HG03175 (cell line): ENCODE measurements at regions not wholly inside any gene's neighbourhood (a gene's known extent, or its start where the extent isn't known, plus 50 kb on each side); places are given as distances from the start of the nearest gene placed in this dataset.

ENCODE experiments used
- ATAC-seq: cut with Tn5 transposase; IDR thresholded peaks from one replicate; pipeline ENCODE4 v1.9.1; 2021; ENCODE audit warnings: mild to moderate bottlenecking, moderate library complexity; ENCODE audit not compliant: unreplicated experiment

- ATAC-seq = no peak
Measured at GRCh38 chr7:24178811-24179570, 105.0 kb upstream of the NPY start.

- ATAC-seq = no peak
Measured at GRCh38 chr7:24191362-24191761, 92.6 kb upstream of the NPY start.

DNA sequence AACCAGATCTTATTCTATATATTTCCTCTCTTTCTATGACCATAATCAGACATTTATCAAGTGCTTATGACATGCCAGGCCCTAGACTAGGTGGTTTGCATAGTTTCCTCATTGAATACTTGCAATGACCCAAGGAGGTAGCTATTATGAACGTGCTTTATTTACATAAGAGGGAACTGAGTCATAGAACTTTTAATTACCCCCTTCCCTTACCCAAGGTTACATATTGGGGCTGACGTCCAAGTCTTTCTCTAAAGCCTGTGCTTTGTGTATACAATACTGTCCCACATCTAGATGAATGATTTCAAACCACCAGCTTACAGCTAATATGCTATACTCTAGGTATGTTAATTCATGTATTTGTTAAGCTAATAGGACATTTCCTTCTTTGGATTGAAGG lies 91.9 kb upstream of the NPY start:
- ATAC-seq = no peak

DNA sequence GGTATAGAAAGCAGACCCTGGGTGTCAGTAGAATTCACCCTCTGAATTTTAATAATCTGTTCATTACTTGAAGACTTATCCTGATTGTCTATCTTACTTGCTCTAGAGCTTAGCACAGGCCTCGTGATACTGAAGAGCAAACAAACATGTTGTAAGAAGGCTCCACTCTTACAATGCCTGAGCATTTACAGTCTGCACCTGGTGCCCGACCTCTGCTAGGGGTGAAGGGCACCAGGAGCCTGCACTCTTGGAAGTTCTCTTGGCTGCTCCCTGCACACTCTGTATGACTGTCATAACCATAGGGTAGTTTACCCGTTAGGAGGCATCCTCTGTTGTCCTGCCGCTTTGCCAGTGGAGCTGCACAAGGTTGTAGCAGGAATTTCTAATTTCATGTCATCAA lies 91.3 kb upstream of the NPY start:
- ATAC-seq = no peak

DNA sequence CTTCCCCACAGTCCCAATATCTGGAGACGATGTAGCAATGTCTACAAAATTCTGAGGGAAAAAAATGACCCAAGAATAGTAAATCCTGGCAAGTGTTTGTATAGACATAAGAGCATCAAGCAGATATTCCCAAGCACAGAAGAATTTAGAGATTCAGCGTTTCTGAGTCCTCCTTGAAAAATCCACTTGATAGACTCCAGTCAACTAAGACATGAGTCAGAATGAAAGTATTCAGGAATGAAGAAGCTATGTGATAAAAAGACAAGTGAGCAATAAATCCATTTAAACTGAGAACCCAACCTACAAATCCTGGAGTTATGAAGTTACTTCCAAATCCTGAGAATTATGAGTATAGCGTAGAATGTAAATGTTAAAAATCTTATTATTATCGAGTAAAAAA lies 86.1 kb upstream of the NPY start:
- no peak for ATAC-seq

DNA sequence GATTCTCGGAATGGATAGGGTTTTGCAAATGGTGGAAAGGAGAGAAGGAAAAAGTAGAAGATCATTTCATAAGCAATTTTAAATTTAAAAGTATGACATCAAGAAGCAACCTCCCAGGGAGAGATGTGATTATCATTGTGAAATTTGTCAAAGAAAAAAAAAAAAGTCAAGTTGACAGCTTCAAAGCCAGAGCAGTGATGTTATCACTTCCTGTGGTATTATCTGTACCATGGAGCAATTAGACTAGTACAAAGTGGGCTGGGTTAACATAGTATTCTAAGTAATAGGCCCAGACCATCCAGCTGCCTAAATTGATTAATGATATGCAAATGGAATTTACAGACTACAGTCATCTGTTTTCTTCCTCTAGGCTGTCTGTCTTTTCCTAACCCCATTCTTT lies 84.0 kb upstream of the NPY start:
- no peak for ATAC-seq

- ATAC-seq = no peak
Measured at GRCh38 chr7:24200407-24200966, 83.5 kb upstream of the NPY start.

DNA sequence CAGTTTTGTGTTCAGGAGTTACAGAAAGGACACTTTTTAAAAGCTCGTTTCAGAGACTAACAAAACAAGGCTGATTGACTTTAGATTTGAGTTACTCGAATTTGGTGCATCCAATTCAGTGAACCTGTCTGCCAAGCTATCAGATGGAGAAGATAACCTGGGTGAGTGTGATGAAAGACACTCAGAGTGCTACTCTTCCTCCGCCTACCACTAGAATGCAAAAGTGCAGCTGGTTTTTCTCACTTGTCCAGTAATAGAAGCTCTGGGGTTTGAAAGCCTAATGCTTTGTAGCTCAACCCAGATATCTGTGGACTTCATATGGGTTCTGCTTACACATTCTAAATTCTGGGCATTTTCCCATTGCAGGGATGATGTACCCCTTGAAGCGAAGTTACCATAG lies 82.8 kb upstream of the NPY start:
- ATAC-seq = no peak

GRCh38 chr7:24212073-24212472 lies 71.9 kb upstream of the NPY start:
- no peak for ATAC-seq

DNA sequence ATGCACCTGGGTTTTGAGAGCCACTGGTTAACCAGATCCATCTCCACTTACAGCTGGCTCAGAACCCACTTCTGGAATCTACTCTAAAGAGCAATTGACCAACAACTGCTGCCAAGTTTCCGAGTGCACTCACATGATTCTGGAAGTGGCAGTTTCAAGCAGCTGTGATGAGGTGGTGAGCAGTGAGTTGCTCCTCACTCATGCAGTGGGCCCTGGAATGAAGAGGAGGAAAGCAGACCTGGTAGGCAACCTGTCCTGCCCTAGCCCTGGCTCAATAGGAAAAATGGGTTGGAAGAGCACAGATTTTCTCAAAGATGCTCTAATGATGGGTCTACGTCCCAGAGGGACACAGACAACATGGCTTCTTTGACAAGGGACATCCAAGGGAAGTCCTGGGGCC lies 70.7 kb upstream of the NPY start:
- ATAC-seq = no peak

GRCh38 chr7:24214670-24215069 lies 69.3 kb upstream of the NPY start:
- no peak for ATAC-seq

GRCh38 chr7:24216576-24217125 lies 67.3 kb upstream of the NPY start:
- no peak for ATAC-seq

- no peak for ATAC-seq
Measured at GRCh38 chr7:24221500-24221899, 62.5 kb upstream of the NPY start.

- peak; percentile 55 for ATAC-seq
Measured at GRCh38 chr7:24227068-24227467, 56.9 kb upstream of the NPY start.

GRCh38 chr7:24227603-24228359 lies 56.2 kb upstream of the NPY start:
- ATAC-seq = peak; percentile 95

DNA sequence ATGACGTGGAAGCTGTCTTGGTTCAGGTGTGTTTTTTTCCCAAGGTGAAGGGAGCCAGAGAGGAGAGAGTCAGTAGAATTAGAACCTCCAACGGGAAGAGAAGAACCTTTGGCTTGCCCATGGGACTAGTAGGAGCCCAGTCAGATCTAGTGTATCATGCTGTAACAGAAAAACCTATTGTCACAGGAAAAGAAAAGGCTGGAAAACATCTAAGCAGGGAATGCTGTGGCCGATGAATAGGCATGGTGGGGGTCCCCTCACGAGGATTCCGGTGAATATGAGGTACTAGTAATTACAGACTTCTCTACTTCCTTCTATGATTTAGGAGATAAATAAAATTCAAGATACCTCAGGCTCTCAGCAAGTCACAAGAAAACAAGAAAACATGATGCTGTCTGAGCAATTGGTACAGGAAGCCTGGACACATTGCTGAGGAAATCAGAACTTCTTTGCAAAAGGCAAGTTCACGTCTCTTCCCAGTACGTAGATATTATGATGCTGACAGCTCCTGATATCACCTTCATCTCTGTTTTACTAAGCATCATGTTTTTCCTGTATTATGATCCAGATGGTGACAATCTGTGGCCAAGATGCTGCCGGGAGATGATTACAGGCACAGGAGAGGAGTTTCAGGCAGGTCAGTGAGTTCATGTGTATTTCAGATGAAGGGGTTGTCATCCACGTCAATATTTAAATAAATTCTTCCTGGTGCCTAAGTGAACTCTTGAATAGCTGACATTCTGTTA lies 54.3 kb upstream of the NPY start:
- no peak for ATAC-seq

DNA sequence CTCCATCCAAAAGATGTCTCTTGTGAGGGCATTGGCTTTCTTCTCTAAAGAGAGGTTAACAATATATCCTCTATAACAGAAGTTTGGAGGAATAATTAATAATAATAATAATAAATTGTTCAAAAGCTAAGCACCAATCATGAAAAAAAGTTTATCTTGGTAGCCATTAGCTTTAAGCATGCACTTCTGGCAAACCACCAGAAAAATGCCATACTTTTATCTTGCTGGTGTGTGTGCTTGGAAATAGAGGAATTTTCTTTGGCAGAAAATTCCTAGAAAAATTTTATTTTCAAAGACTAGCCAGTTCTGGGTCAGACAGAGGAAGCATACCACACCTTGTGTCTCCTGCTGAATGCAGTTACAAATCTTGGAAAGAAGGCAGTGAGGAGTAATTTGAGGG lies 52.5 kb upstream of the NPY start:
- ATAC-seq = no peak

DNA sequence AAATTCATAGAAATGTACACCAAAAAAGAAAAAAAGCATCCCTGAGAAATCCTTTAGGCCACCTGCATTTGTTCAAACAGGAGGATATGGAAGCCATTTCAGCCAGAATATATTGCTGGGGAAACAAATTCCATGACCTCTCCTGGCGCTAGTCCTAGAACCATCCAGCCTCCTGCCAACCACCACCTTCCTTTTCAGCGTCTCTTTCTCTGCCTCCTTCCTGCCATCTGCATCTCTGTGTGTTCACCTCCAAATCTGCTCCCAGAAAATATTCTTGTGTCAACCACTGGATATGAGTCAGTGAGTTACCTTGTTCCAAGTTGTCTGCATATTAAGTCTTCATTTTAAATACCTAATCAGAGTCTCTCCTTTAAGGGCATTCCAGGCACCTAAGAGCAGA lies 50.6 kb upstream of the NPY start:
- ATAC-seq = no peak
